ENCODE measurements at regions not wholly inside any gene's neighbourhood (a gene's known extent, or its start where the extent isn't known, plus 50 kb on each side); places are given as distances from the start of the nearest gene placed in this dataset.

DNA sequence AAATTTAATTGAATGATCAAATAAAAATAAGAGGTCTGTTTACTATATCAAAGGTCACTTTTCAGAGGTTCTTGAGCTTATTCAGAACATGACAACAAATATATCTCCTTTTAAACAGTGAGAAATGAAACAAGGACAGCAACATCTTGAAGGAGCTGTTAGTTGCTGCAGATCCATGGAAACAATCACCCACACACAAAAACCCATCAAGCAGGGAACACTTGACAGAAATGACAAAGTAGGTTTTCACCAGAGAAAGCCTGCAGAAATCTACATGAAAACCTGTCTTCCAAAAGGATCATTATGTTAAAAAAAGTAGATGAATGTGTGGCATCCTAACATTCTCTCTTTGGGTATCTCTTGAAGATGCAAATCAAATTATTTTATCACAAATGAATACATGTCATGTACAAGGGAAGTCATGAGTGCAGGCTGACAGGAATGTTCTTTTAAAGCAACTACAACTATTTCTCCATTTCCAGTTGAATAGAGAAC lies 203.0 kb downstream of the GRIA2 start:
- Histone ChIP-seq H3K4me1 (ENCODE audit: control insufficient read depth, insufficient read depth, low read length) (no peaks in the 10 kb centered on the region), H3K4me3 (no peak overlapping the region), H3K9ac (ENCODE audit: control insufficient read depth, insufficient read depth, low read length) (no peak overlapping the region), H3K79me2 (ENCODE audit: control insufficient read depth, insufficient read depth, low read length) (no peaks in the 10 kb centered on the region), H3K27me3 (replicated peaks in 1 of 2; ENCODE audit: control insufficient read depth in 2 of 2, insufficient read depth in 2 of 2, low read length in 1 of 2) (no peaks in the 10 kb centered on the region), H4K20me1 (ENCODE audit: control insufficient read depth, insufficient read depth) (no peaks in the 10 kb centered on the region), H2AFZ (ENCODE audit: control insufficient read depth, low read depth, low read length) (no peak overlapping the region), H3K36me3 (ENCODE audit: control insufficient read depth in 2 of 2, insufficient read depth in 2 of 2, low read length in 1 of 2) (no peaks in the 10 kb centered on the region), H3K27ac (ENCODE audit: control insufficient read depth, insufficient read depth) (no peak overlapping the region), H3K9me3 (replicated peaks; ENCODE audit: control insufficient read depth, insufficient read depth, low read length) (no peaks in the 10 kb centered on the region), H3K4me2 (ENCODE audit: control insufficient read depth, insufficient read depth) (no peak overlapping the region)
- ChIA-PET CTCF (no interaction called here), POLR2A (no interaction called here), SMC1A (ENCODE audit: uncharacterized antibody, unreplicated experiment) (no interaction called here), RAD21 (ENCODE audit: unreplicated experiment) (no interaction called here)
- no peak for ATAC-seq
- in situ Hi-C loops (cut with MboI): no loop called here
- intact Hi-C loops (cut with micrococcal nuclease; ENCODE audit: unreplicated experiment): no loop called here
- BruUV-seq (replicated peaks): no TSS peak
- TF ChIP-seq TBL1XR1 (IDR thresholded peaks at IDR 0.05; ENCODE audit: low read depth, low read length): no peak
- no peak for TF ChIP-seq SREBF1 (IDR thresholded peaks at IDR 0.05; ENCODE audit: low read length)
- no peak for TF ChIP-seq RAD21 (IDR thresholded peaks at IDR 0.05; ENCODE audit: insufficient read depth, low read depth, low read length)
- TF ChIP-seq BHLHE40 (IDR thresholded peaks at IDR 0.05; ENCODE audit: borderline replicate concordance in 1 of 2, low read depth in 2 of 2, low read length in 1 of 2): no peak
- TF ChIP-seq ZNF207 (IDR thresholded peaks at IDR 0.05; ENCODE audit: borderline replicate concordance): no peak
- TF ChIP-seq, protein P1, sequence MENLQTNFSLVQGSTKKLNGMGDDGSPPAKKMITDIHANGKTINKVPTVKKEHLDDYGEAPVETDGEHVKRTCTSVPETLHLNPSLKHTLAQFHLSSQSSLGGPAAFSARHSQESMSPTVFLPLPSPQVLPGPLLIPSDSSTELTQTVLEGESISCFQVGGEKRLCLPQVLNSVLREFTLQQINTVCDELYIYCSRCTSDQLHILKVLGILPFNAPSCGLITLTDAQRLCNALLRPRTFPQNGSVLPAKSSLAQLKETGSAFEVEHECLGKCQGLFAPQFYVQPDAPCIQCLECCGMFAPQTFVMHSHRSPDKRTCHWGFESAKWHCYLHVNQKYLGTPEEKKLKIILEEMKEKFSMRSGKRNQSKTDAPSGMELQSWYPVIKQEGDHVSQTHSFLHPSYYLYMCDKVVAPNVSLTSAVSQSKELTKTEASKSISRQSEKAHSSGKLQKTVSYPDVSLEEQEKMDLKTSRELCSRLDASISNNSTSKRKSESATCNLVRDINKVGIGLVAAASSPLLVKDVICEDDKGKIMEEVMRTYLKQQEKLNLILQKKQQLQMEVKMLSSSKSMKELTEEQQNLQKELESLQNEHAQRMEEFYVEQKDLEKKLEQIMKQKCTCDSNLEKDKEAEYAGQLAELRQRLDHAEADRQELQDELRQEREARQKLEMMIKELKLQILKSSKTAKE (IDR thresholded peaks at IDR 0.05; ENCODE audit: low read depth, poor library complexity, severe bottlenecking): no peak
- TF ChIP-seq, protein P2, sequence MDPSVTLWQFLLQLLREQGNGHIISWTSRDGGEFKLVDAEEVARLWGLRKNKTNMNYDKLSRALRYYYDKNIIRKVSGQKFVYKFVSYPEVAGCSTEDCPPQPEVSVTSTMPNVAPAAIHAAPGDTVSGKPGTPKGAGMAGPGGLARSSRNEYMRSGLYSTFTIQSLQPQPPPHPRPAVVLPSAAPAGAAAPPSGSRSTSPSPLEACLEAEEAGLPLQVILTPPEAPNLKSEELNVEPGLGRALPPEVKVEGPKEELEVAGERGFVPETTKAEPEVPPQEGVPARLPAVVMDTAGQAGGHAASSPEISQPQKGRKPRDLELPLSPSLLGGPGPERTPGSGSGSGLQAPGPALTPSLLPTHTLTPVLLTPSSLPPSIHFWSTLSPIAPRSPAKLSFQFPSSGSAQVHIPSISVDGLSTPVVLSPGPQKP (IDR thresholded peaks at IDR 0.05; ENCODE audit: low read depth, low read length): no peak
- TF ChIP-seq ZNF217 (IDR thresholded peaks at IDR 0.05): no peak
- no peak for TF ChIP-seq MYC (IDR thresholded peaks at IDR 0.05; ENCODE audit: insufficient read depth, insufficient read length, insufficient replicate concordance, low read length, severe bottlenecking)
- TF ChIP-seq SPI1 (IDR thresholded peaks at IDR 0.05; ENCODE audit: borderline replicate concordance, insufficient read depth, low read depth, low read length): no peak
- no peak for FAIRE-seq
- DNase-seq (ENCODE audit: low read depth, low spot score): no peak
